ENCODE measurements at regions not wholly inside any gene's neighbourhood (a gene's known extent, or its start where the extent isn't known, plus 50 kb on each side); places are given as distances from the start of the nearest gene placed in this dataset.

DNA sequence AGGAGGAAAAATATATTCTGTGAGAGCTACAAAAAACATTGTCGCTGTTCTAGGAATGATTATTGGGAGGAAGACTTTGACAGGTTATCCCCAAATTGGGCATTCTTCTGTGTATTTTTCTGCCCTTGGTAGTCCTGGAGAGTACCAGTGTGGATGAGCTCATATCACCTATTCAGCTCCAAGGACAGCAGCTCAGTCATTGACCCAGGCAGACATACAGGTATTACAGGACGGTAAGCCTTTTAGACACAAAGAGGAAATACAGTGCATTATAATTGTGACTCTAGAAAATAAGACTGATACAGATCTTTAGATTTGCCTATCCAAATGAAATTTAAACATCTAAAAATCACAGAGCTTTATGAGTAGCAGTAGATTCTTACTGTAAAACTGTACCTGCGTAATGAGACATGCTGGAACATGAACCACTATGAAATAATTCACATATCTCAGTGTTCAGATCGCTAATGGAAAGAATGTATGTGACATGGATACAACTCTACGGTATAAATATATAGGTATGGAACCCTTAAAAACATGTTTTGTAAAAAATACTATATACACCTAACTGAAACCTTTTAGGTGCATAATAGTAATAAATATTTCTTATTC, 56.0 kb downstream of the PLK2 start:
- no peaks in the 10 kb centered on the region for H3K36me3 ChIP-seq (ENCODE audit: insufficient read depth, low read length)
- no peak overlapping the region for H3K4me3 ChIP-seq (ENCODE audit: low read length)
- no peak overlapping the region for H2AFZ ChIP-seq (ENCODE audit: low read depth, low read length)
- H3K4me1 ChIP-seq (ENCODE audit: insufficient read depth, low read length): no peaks in the 10 kb centered on the region
- H3K27me3 ChIP-seq (ENCODE audit: insufficient read depth, low read length): no peaks in the 10 kb centered on the region
- no peaks in the 10 kb centered on the region for H3K9me3 ChIP-seq (ENCODE audit: low read length)

DNA sequence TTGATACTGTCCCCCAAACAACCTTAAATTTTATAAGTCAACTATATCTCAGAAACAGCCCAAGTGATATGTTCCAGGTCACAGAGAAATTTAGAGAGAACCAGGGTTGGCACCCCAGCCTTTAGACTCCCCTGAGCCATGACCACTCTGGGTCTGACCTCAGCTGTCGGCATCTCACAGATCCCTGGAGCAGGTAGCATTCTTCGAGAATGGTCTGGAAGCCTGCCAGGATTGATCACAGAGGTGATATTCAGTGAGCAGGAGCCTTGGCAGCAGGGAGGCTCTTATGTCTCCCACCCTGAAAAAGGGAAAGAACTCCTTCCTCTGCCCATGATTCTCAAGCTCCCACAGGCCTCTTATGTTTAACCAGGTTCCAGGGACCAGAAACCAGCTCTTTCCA, 58.2 kb downstream of the PLK2 start:
- H3K4me1 ChIP-seq (ENCODE audit: insufficient read depth, low read length): no peaks in the 10 kb centered on the region
- H3K4me3 ChIP-seq (ENCODE audit: low read length): no peak overlapping the region
- no peaks in the 10 kb centered on the region for H3K27me3 ChIP-seq (ENCODE audit: insufficient read depth, low read length)
- no peak overlapping the region for H2AFZ ChIP-seq (ENCODE audit: low read depth, low read length)
- no peaks in the 10 kb centered on the region for H3K36me3 ChIP-seq (ENCODE audit: insufficient read depth, low read length)
- H3K9me3 ChIP-seq (ENCODE audit: low read length): no peaks in the 10 kb centered on the region

DNA sequence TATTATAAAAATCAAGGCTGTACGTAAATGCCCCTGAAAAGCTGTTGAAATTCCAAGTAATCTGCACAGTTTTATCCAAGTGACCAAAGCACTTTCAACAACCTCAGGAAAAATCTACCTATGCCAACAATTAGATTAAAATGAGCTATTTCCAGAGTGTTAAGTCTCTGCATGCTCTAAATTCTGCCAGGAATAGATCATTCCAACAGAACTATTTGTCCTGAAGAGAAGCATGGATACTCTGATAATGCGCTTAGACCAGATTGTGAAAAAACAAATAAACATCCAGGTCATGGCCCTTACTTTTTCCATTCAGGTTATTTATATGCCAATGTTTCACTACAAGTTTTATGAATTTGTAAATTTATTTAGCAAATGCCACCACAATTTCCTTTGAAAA, 59.1 kb downstream of the PLK2 start:
- H3K4me1 ChIP-seq (ENCODE audit: insufficient read depth, low read length): no peaks in the 10 kb centered on the region
- no peak overlapping the region for H2AFZ ChIP-seq (ENCODE audit: low read depth, low read length)
- no peaks in the 10 kb centered on the region for H3K9me3 ChIP-seq (ENCODE audit: low read length)
- H3K27me3 ChIP-seq (ENCODE audit: insufficient read depth, low read length): no peaks in the 10 kb centered on the region
- no peak overlapping the region for H3K4me3 ChIP-seq (ENCODE audit: low read length)
- H3K36me3 ChIP-seq (ENCODE audit: insufficient read depth, low read length): no peaks in the 10 kb centered on the region

DNA sequence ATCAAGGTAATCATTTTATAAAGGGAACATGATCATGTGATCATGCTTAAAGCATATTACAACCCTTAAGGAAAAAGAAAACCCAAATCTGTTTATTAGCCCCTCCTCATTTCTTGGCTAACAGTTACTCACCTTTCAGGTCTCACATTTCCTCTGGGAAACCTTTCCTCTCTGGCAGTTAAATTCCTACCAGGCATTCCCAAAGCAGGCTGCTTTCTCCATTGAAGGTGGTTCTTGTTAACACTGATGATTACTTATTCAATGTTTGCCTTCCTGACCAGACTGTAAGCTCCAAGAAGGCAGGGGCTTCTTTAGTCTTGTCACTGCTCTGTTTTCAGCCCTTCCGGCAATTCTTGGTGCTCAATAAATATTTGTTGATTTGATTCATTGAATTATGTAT, 59.9 kb downstream of the PLK2 start:
- no peak overlapping the region for H3K4me3 ChIP-seq (ENCODE audit: low read length)
- no peak overlapping the region for H2AFZ ChIP-seq (ENCODE audit: low read depth, low read length)
- H3K27me3 ChIP-seq (ENCODE audit: insufficient read depth, low read length): no peaks in the 10 kb centered on the region
- no peaks in the 10 kb centered on the region for H3K9me3 ChIP-seq (ENCODE audit: low read length)
- no peaks in the 10 kb centered on the region for H3K36me3 ChIP-seq (ENCODE audit: insufficient read depth, low read length)
- no peaks in the 10 kb centered on the region for H3K4me1 ChIP-seq (ENCODE audit: insufficient read depth, low read length)

DNA sequence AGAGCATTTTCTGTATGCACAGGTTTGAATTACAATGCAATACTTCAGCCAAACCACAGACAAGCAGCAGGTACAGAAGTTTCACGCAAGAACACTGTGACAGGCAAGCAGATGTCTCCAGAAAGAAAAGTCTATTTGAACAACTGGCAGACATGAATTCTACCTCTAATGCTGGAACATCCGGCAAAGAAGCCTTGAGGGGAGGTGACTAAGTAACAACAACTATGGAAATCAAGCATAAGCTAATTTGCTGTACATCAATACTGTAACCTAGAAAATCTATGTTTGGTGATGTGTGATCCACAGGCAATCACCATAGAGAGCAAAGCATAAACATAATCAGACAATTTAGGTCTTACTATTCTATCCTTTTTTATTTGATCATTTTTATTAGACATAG, 65.5 kb downstream of the PLK2 start:
- Histone ChIP-seq H3K36me3 (ENCODE audit: insufficient read depth, low read length) (no peaks in the 10 kb centered on the region), H3K4me1 (ENCODE audit: insufficient read depth, low read length) (peaks cover 3% of the 10 kb centered on the region), H3K4me3 (ENCODE audit: low read length) (no peak overlapping the region), H3K9me3 (ENCODE audit: low read length) (peaks cover 2% of the 10 kb centered on the region), H2AFZ (ENCODE audit: low read depth, low read length) (no peak overlapping the region), H3K27me3 (ENCODE audit: insufficient read depth, low read length) (no peaks in the 10 kb centered on the region)

DNA sequence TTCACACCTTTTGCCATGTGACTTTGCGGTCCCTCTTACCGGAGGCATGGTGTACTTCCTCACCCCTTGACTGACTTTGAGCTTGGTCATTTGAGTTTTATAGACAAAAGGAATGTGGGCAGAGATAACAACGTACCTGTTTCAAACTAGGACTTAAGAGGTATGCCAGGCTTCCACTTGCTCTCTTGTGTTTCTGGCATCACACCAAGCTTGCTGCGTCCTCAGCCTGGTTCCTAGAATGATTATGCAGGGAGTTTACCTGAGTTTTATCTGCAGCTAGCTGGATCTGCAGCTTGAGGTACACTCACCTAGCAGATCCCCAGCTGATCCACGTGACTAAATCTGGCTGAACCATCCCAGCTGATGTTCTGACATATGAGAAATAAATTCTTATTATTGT, 66.2 kb downstream of the PLK2 start:
- no peak overlapping the region for H2AFZ ChIP-seq (ENCODE audit: low read depth, low read length)
- peaks cover 2% of the 10 kb centered on the region for H3K9me3 ChIP-seq (ENCODE audit: low read length)
- H3K36me3 ChIP-seq (ENCODE audit: insufficient read depth, low read length): no peaks in the 10 kb centered on the region
- H3K27me3 ChIP-seq (ENCODE audit: insufficient read depth, low read length): no peaks in the 10 kb centered on the region
- H3K4me3 ChIP-seq (ENCODE audit: low read length): no peak overlapping the region
- peaks cover 3% of the 10 kb centered on the region for H3K4me1 ChIP-seq (ENCODE audit: insufficient read depth, low read length)

DNA sequence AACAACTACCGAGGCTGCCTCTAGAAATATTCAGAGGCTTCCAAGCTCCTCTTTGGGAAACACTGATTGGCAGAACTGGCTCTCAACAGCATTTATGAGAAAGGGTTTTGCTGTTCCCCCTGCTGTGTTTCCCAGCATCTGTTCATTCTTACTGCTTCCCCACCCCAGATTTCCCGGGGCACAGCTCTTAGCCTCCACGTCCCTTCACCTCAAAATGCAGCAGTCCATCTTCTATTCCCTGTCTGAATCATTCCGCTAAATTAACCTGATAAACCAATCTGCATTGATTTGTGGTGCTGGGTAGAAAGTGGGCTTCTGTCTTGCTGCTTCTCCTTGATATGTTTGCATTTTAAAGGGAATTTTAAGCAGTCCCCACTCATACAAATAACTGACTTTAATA, 67.4 kb downstream of the PLK2 start:
- Histone ChIP-seq H3K4me1 (ENCODE audit: insufficient read depth, low read length) (peaks cover 3% of the 10 kb centered on the region), H2AFZ (ENCODE audit: low read depth, low read length) (peak overlapping the region; percentile 83), H3K9me3 (ENCODE audit: low read length) (peaks cover 2% of the 10 kb centered on the region), H3K36me3 (ENCODE audit: insufficient read depth, low read length) (no peaks in the 10 kb centered on the region), H3K4me3 (ENCODE audit: low read length) (no peak overlapping the region), H3K27me3 (ENCODE audit: insufficient read depth, low read length) (no peaks in the 10 kb centered on the region)

DNA sequence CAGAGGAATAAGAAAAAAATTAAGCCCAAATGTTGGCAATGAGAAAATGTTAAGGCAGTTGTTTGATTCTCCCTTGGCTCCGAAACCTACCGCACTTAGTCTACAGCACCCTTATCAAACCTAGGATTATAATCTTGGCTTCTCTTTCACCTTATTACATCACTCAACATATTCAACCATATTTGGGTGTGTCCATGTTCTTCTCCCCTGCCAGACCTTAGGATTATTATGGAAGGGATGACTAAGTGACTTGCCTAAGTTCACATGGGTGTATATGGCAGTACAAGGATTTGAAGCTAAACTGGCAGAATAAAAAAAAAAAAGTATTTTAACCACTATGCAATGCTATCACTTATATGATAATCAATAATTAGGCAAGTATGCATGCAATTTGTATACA, 76.4 kb downstream of the PLK2 start:
- H3K36me3 ChIP-seq (ENCODE audit: insufficient read depth, low read length): no peaks in the 10 kb centered on the region
- H3K9me3 ChIP-seq (ENCODE audit: low read length): peaks cover 2% of the 10 kb centered on the region
- H3K4me1 ChIP-seq (ENCODE audit: insufficient read depth, low read length): no peaks in the 10 kb centered on the region
- no peaks in the 10 kb centered on the region for H3K27me3 ChIP-seq (ENCODE audit: insufficient read depth, low read length)
- no peak overlapping the region for H3K4me3 ChIP-seq (ENCODE audit: low read length)
- H2AFZ ChIP-seq (ENCODE audit: low read depth, low read length): no peak overlapping the region

DNA sequence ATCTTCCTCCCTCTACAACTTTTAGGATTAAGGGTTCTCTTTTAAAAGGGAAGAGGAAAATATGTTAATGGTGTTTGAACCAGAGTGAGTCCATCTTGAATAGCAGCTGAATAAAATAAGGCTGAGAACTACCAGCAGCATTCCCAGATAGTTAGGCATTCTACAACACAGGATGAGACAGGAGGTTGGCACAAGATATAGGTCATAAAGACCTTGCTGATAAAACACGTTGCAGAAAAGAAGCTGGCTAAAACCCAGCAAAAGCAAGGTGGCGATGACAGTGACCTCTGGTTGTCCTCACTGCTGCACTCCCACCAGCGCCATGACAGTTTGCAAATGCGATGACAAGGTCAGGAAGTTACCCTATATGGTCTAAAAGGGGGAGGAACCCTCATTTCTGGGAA, 77.8 kb downstream of the PLK2 start:
- Histone ChIP-seq H3K27me3 (ENCODE audit: insufficient read depth, low read length) (no peaks in the 10 kb centered on the region), H2AFZ (ENCODE audit: low read depth, low read length) (no peak overlapping the region), H3K4me3 (ENCODE audit: low read length) (no peak overlapping the region), H3K9me3 (ENCODE audit: low read length) (peaks cover 4% of the 10 kb centered on the region), H3K4me1 (ENCODE audit: insufficient read depth, low read length) (no peaks in the 10 kb centered on the region), H3K36me3 (ENCODE audit: insufficient read depth, low read length) (no peaks in the 10 kb centered on the region)

DNA sequence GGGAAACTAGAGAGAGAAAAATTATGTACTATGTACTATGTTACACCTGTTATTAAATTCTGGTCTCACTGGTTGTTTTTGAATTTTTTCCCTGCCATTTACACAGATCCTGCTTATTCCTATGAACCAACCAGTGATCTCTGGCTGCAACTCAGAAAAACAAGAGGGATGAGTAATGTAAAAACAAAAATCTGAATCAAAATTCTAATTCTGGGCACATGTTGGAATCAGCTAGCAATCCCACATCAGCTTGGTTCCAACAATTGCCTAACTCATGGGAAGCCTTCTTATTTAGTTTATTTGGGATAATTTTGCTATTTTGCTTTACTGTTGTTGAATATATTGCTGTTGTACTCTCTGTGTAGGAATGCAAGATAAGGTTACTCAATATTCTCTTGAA, 78.3 kb downstream of the PLK2 start:
- Histone ChIP-seq H3K27me3 (ENCODE audit: insufficient read depth, low read length) (no peaks in the 10 kb centered on the region), H2AFZ (ENCODE audit: low read depth, low read length) (no peak overlapping the region), H3K9me3 (ENCODE audit: low read length) (peaks cover 4% of the 10 kb centered on the region), H3K4me3 (ENCODE audit: low read length) (no peak overlapping the region), H3K36me3 (ENCODE audit: insufficient read depth, low read length) (no peaks in the 10 kb centered on the region), H3K4me1 (ENCODE audit: insufficient read depth, low read length) (no peaks in the 10 kb centered on the region)

DNA sequence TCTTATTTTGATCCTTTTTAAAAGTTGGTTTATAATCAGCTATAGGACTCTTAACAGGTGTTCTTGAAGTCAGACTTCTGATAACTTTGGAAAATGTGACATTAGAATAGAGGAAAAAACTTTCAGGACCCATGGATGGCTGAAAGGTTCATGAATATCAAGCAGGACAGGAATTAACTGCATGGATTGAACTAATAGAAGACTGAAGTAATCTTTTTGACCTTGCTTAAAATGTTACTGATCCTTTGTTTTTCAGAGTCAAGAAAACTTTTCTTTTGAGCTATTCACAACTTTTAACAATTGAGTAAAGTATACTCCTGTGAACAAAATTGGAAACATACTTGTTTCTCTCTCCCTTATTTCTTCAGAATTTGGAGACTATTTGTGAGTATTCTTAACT, 79.2 kb downstream of the PLK2 start:
- no peak overlapping the region for H2AFZ ChIP-seq (ENCODE audit: low read depth, low read length)
- H3K36me3 ChIP-seq (ENCODE audit: insufficient read depth, low read length): no peaks in the 10 kb centered on the region
- no peaks in the 10 kb centered on the region for H3K4me1 ChIP-seq (ENCODE audit: insufficient read depth, low read length)
- H3K4me3 ChIP-seq (ENCODE audit: low read length): no peak overlapping the region
- H3K9me3 ChIP-seq (ENCODE audit: low read length): peaks cover 4% of the 10 kb centered on the region
- no peaks in the 10 kb centered on the region for H3K27me3 ChIP-seq (ENCODE audit: insufficient read depth, low read length)

DNA sequence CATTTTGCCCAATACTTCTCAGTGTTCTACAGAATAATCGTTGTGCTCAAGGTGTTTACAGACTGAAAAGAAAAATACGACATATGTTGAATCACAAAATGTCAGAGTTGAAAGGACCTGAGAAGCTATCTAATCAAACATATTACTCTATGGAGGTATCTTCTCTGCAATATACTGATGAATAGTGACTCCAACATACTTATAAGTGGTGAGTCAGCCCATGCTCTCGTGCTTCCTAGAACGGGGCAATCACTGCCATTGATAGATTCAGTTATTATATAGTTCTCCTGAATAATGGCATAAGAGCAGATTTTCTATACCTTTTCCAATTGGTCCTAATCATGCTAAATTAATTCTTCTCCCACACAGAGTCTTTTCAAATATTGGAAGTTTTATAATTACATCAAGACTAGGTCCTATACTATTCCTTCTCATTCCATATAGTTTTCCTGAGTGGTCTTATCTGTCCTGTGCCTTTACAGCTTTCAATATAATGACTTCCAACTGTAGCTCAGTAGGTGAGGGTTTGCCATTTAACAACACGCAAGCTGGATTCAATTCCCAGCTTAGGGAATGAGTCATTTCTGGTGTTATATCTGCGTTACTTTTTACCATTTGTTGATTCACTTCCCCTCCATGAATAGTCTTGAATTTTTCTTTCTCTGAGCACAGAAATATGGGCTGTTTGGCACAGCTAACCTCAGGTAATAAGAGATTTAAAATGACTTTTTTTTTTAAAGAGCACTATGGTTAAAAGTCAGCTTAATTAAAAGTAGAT, 81.1 kb downstream of the PLK2 start:
- no peak overlapping the region for H3K4me3 ChIP-seq (ENCODE audit: low read length)
- H3K27me3 ChIP-seq (ENCODE audit: insufficient read depth, low read length): no peaks in the 10 kb centered on the region
- H3K4me1 ChIP-seq (ENCODE audit: insufficient read depth, low read length): no peaks in the 10 kb centered on the region
- peaks cover 4% of the 10 kb centered on the region for H3K9me3 ChIP-seq (ENCODE audit: low read length)
- no peak overlapping the region for H2AFZ ChIP-seq (ENCODE audit: low read depth, low read length)
- no peaks in the 10 kb centered on the region for H3K36me3 ChIP-seq (ENCODE audit: insufficient read depth, low read length)

DNA sequence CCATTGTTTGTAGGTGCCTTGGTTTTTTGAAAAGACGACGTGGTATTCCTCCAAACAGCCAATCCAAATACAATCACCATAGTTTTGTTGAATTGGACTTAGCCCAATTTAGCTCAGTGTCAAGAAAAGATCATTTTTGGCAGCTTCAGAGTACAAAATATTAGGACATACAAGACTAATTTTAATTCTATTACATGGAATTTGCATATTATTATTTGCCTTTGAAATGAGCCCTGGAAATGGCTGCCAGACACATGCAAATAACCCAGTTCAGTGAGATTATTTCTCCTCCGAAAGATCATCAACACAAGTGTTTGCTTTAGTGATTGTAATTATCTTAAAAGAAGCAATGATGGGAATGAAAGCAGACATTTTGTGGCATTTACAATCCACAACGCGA, 89.3 kb downstream of the PLK2 start:
- no peaks in the 10 kb centered on the region for H3K36me3 ChIP-seq (ENCODE audit: insufficient read depth, low read length)
- H3K4me1 ChIP-seq (ENCODE audit: insufficient read depth, low read length): peaks cover 9% of the 10 kb centered on the region
- peak overlapping the region; percentile 49 for H2AFZ ChIP-seq (ENCODE audit: low read depth, low read length)
- H3K4me3 ChIP-seq (ENCODE audit: low read length): no peak overlapping the region
- H3K9me3 ChIP-seq (ENCODE audit: low read length): no peaks in the 10 kb centered on the region
- no peaks in the 10 kb centered on the region for H3K27me3 ChIP-seq (ENCODE audit: insufficient read depth, low read length)
